A549 (cell line): ENCODE measurements at regions not wholly inside any gene's neighbourhood (a gene's known extent, or its start where the extent isn't known, plus 50 kb on each side); places are given as distances from the start of the nearest gene placed in this dataset.

ENCODE experiments used
- FOSL2 ChIP-seq, 2 experiments: fragments of 450-650 bp in 1 of 2; fragments of >200 bp in 1 of 2; sonication (Bioruptor Twin) in 1 of 2; formaldehyde crosslinking; IDR thresholded peaks; 2 replicates each; pipeline versions ENCODE4 v1.5.0 to v1.6.1; 2016 to 2020; ENCODE audit warnings: mild to moderate bottlenecking in 1 of 2, moderate library complexity in 1 of 2
- HEYL ChIP-seq: fragments of 250-450 bp; sonication (Bioruptor Pico); IDR thresholded peaks from 2 replicates; pipeline ENCODE4 v1.8.0; 2021; ENCODE audit warnings: mild to moderate bottlenecking, moderate library complexity
- POLR2A ChIP-seq: IDR thresholded peaks from 2 replicates; pipeline ENCODE4 v1.6.1; 2012; ENCODE audit warnings: mild to moderate bottlenecking, low read length

- TF ChIP-seq POLR2A, result no peak
- no peak for TF ChIP-seq FOSL2 (IDR thresholded peaks at IDR 0.05)
- no peak for TF ChIP-seq FOSL2 (CRISPR knock-in tag; IDR thresholded peaks at IDR 0.05)
- TF ChIP-seq HEYL (CRISPR knock-in tag), result no peak
These were observed 331.1 kb upstream of the AJAP1 start for GRCh38 chr1:4323309-4323708.
